ENCODE measurements at regions not wholly inside any gene's neighbourhood (a gene's known extent, or its start where the extent isn't known, plus 50 kb on each side); places are given as distances from the start of the nearest gene placed in this dataset.
"Not testable (repeated sequence)": the region's sequence is repeated elsewhere in the genome, so short reads cannot be mapped to it uniquely, and the experiment has no call there.

GRCh38 chr2:195535911-195536522, 121.0 kb upstream of the SLC39A10 start:
- DNase-seq = no peak

- DNase-seq = no peak
Measured at GRCh38 chr2:195534971-195535370, 122.1 kb upstream of the SLC39A10 start.

GRCh38 chr2:195533771-195534642, 123.0 kb upstream of the SLC39A10 start:
- DNase-seq = peak; percentile 93

- peak; percentile 38 for DNase-seq
Measured at GRCh38 chr2:195532628-195533271, 124.3 kb upstream of the SLC39A10 start.

GRCh38 chr2:195532255-195532627, 124.8 kb upstream of the SLC39A10 start:
- no peak for DNase-seq

- peak; percentile 50 for DNase-seq
Measured at GRCh38 chr2:195531754-195532153, 125.3 kb upstream of the SLC39A10 start.

GRCh38 chr2:195523242-195523641, 133.8 kb upstream of the SLC39A10 start:
- DNase-seq = not testable (repeated sequence)

GRCh38 chr2:195521589-195521988, 135.4 kb upstream of the SLC39A10 start:
- no peak for DNase-seq

- peak; percentile 96 for DNase-seq
Measured at GRCh38 chr2:195520671-195521155, 136.3 kb upstream of the SLC39A10 start.

GRCh38 chr2:195515551-195515950, 141.5 kb upstream of the SLC39A10 start:
- DNase-seq = no peak

- DNase-seq = peak; percentile 26
Measured at GRCh38 chr2:195514365-195514764, 142.7 kb upstream of the SLC39A10 start.

GRCh38 chr2:195513119-195513518, 143.9 kb upstream of the SLC39A10 start:
- DNase-seq = no peak

GRCh38 chr2:195509551-195509950, 147.5 kb upstream of the SLC39A10 start:
- DNase-seq = no peak

- no peak for DNase-seq
Measured at GRCh38 chr2:195508139-195508455, 148.9 kb upstream of the SLC39A10 start.

GRCh38 chr2:195507447-195508138, 149.4 kb upstream of the SLC39A10 start:
- DNase-seq = no peak

- no peak for DNase-seq
Measured at GRCh38 chr2:195505701-195506100, 151.3 kb upstream of the SLC39A10 start.

- no peak for DNase-seq
Measured at GRCh38 chr2:195503208-195503607, 153.8 kb upstream of the SLC39A10 start.

- no peak for DNase-seq
Measured at GRCh38 chr2:195501746-195502145, 155.3 kb upstream of the SLC39A10 start.

GRCh38 chr2:195500879-195501278, 156.1 kb upstream of the SLC39A10 start:
- no peak for DNase-seq

GRCh38 chr2:195498839-195499490, 158.1 kb upstream of the SLC39A10 start:
- peak; percentile 60 for DNase-seq

GRCh38 chr2:195498176-195498575, 158.8 kb upstream of the SLC39A10 start:
- DNase-seq = peak; percentile 30

GRCh38 chr2:195496991-195497390, 160.0 kb upstream of the SLC39A10 start:
- DNase-seq = no peak

GRCh38 chr2:195495966-195496365, 161.1 kb upstream of the SLC39A10 start:
- no peak for DNase-seq
